ENCODE measurements at regions not wholly inside any gene's neighbourhood (a gene's known extent, or its start where the extent isn't known, plus 50 kb on each side); places are given as distances from the start of the nearest gene placed in this dataset.

GRCh38 chr4:34196375-34196774, 2047.9 kb downstream of the ARAP2 start:
- Mint-ChIP-seq H3K4me3 (ENCODE audit: unreplicated experiment) (no peak overlapping the region), H3K36me3 (ENCODE audit: unreplicated experiment) (no peaks in the 10 kb centered on the region), H3K4me1 (ENCODE audit: unreplicated experiment) (peaks cover 17% of the 10 kb centered on the region), H3K9me3 (ENCODE audit: unreplicated experiment) (peaks cover 3% of the 10 kb centered on the region), H3K27me3 (ENCODE audit: unreplicated experiment) (no peaks in the 10 kb centered on the region), H3K27ac (ENCODE audit: unreplicated experiment) (no peak overlapping the region)
- TF ChIP-seq CTCF (IDR thresholded peaks at IDR 0.05) = no peak
- no peak for DNase-seq (ENCODE audit: extremely low spot score, unreplicated experiment)

GRCh38 chr4:34198966-34199365, 2045.3 kb downstream of the ARAP2 start:
- Mint-ChIP-seq H3K9me3 (ENCODE audit: unreplicated experiment) (peaks cover 6% of the 10 kb centered on the region), H3K4me1 (ENCODE audit: unreplicated experiment) (peaks cover 7% of the 10 kb centered on the region), H3K27ac (ENCODE audit: unreplicated experiment) (no peak overlapping the region)

GRCh38 chr4:34200535-34200934, 2043.8 kb downstream of the ARAP2 start:
- no peak overlapping the region for H3K27ac Mint-ChIP-seq (ENCODE audit: unreplicated experiment)

More at GRCh38 chr4:34198966-34199365, 2045.3 kb downstream of the ARAP2 start:
- DNase-seq (ENCODE audit: extremely low spot score, unreplicated experiment) = no peak
- Mint-ChIP-seq H3K27me3 (ENCODE audit: unreplicated experiment) (no peaks in the 10 kb centered on the region), H3K36me3 (ENCODE audit: unreplicated experiment) (no peaks in the 10 kb centered on the region), H3K4me3 (ENCODE audit: unreplicated experiment) (no peak overlapping the region)
- TF ChIP-seq CTCF (IDR thresholded peaks at IDR 0.05) = no peak

GRCh38 chr4:34202154-34202553, 2042.2 kb downstream of the ARAP2 start:
- DNase-seq (ENCODE audit: extremely low spot score, unreplicated experiment) = no peak
- no peak for TF ChIP-seq CTCF (IDR thresholded peaks at IDR 0.05)
- no peak overlapping the region for H3K27ac Mint-ChIP-seq (ENCODE audit: unreplicated experiment)
- peaks cover 6% of the 10 kb centered on the region for H3K9me3 Mint-ChIP-seq (ENCODE audit: unreplicated experiment)
- no peaks in the 10 kb centered on the region for H3K36me3 Mint-ChIP-seq (ENCODE audit: unreplicated experiment)
- H3K4me1 Mint-ChIP-seq (ENCODE audit: unreplicated experiment) = no peaks in the 10 kb centered on the region
- H3K27me3 Mint-ChIP-seq (ENCODE audit: unreplicated experiment) = no peaks in the 10 kb centered on the region
- no peak overlapping the region for H3K4me3 Mint-ChIP-seq (ENCODE audit: unreplicated experiment)

More at GRCh38 chr4:34200535-34200934, 2043.8 kb downstream of the ARAP2 start:
- Mint-ChIP-seq H3K36me3 (ENCODE audit: unreplicated experiment) (no peaks in the 10 kb centered on the region), H3K27me3 (ENCODE audit: unreplicated experiment) (no peaks in the 10 kb centered on the region), H3K4me3 (ENCODE audit: unreplicated experiment) (no peak overlapping the region), H3K4me1 (ENCODE audit: unreplicated experiment) (no peaks in the 10 kb centered on the region), H3K9me3 (ENCODE audit: unreplicated experiment) (peaks cover 6% of the 10 kb centered on the region)
- TF ChIP-seq CTCF (IDR thresholded peaks at IDR 0.05) = no peak
- DNase-seq (ENCODE audit: extremely low spot score, unreplicated experiment) = no peak

GRCh38 chr4:34220601-34221000, 2023.7 kb downstream of the ARAP2 start:
- H3K4me3 Mint-ChIP-seq (ENCODE audit: unreplicated experiment) = no peak overlapping the region
- H3K9me3 Mint-ChIP-seq (ENCODE audit: unreplicated experiment) = peaks cover 13% of the 10 kb centered on the region
- H3K4me1 Mint-ChIP-seq (ENCODE audit: unreplicated experiment) = no peaks in the 10 kb centered on the region
- TF ChIP-seq CTCF (IDR thresholded peaks at IDR 0.05) = no peak
- peaks cover 4% of the 10 kb centered on the region for H3K36me3 Mint-ChIP-seq (ENCODE audit: unreplicated experiment)
- no peak for DNase-seq (ENCODE audit: extremely low spot score, unreplicated experiment)
- no peak overlapping the region for H3K27ac Mint-ChIP-seq (ENCODE audit: unreplicated experiment)
- no peaks in the 10 kb centered on the region for H3K27me3 Mint-ChIP-seq (ENCODE audit: unreplicated experiment)
